ENCODE measurements at regions not wholly inside any gene's neighbourhood (a gene's known extent, or its start where the extent isn't known, plus 50 kb on each side); places are given as distances from the start of the nearest gene placed in this dataset.

DNA sequence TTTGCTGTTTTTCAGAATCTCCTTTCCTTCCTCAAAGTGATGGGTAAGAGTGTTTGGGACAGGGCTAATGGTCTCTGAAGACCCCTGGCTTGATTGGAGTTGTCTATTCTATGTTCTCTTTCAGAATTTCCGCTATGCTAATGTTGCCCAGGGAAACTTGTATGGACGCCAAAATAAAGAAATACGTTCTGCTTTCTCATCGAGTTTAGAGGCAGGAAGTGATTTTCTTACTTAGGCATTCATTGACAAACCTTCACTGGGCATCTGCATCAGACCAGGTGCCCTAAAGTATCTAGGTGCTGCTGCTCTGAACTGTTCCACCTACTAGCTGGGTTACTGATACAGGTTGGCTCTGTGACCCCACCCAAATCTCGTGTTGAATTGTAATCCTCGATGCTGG, 787.9 kb upstream of the EEF2KMT start:
- DNase-seq, result no peak

- DNase-seq, result no peak
Measured at GRCh38 chr16:5884996-5885395, 787.4 kb upstream of the EEF2KMT start.

DNA sequence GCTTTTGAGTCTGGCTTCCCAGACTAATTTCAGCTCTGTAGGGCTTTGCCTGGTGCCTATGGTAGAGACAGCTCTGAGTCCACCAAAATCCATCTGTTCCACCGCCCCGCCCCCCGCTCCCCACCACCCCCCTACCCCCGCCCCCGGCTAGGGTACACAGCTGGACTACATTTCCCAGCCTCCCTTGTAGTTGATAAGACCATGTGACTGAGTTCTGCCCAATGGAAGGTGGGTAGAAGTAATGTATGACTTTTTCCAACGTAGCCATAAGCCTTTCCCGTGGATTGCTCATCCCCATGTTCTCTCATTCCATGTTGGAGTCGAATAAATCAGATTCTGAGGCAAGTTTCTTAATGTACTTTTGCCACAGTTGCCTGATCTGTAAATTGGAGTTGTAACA, 786.7 kb upstream of the EEF2KMT start:
- DNase-seq, result no peak

DNA sequence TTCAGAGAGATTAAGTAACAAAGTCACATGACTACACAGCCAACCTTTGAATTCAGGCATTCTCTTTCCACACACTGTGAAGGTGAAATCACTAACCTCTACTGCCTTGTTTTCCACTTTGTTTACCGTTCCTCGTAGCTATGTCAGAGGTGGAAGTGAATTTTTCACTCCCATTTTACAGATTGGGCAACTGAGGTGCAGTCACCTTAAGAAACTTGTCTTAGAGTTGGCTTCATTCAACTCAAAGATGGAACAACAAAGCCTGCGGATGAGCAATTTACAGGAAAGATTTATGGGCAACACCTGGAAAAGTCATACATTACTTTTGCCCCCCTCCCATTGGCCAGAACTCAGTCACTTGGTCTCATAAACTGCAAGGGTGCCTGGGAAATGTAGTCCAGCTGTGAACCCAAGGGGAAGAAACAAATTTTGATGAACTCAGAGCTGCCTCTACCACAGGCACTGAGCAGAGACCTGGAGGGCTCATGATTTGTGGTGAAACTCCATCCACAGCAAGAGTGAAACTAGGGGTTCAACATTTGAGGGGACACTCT, 784.6 kb upstream of the EEF2KMT start:
- no peak for DNase-seq

GRCh38 chr16:5875416-5875815, 777.8 kb upstream of the EEF2KMT start:
- no peak for DNase-seq

DNA sequence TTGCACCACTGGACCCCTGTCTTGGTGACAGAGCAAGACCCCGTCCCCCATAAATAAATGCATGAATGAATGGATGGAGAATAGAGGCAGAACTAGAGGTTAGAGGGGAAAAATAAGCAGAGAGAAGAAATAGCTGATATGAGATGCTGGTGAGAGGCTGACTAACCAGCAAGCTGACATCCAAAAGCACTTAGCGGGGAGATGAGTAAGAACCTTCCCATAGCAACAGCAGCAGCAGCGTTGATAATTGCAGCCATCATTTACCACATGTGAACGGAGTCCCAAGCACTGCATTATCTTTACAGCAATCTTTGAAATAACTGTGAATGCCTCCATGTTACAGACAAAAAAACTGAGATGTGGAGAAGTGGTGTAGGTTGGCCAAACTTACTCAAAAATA, 777.3 kb upstream of the EEF2KMT start:
- no peak for DNase-seq

- no peak for DNase-seq
Measured at GRCh38 chr16:5873221-5873620, 775.6 kb upstream of the EEF2KMT start.

GRCh38 chr16:5870886-5871691, 773.5 kb upstream of the EEF2KMT start:
- peak in 1 of 14 donors; percentile 18 for DNase-seq

- no peak for DNase-seq
Measured at GRCh38 chr16:5867250-5867649, 769.7 kb upstream of the EEF2KMT start.

GRCh38 chr16:5865236-5865635, 767.6 kb upstream of the EEF2KMT start:
- peak in 2 of 14 donors; percentile 3 to 82 for DNase-seq

- no peak for DNase-seq
Measured at GRCh38 chr16:5863071-5863606, 765.5 kb upstream of the EEF2KMT start.

DNA sequence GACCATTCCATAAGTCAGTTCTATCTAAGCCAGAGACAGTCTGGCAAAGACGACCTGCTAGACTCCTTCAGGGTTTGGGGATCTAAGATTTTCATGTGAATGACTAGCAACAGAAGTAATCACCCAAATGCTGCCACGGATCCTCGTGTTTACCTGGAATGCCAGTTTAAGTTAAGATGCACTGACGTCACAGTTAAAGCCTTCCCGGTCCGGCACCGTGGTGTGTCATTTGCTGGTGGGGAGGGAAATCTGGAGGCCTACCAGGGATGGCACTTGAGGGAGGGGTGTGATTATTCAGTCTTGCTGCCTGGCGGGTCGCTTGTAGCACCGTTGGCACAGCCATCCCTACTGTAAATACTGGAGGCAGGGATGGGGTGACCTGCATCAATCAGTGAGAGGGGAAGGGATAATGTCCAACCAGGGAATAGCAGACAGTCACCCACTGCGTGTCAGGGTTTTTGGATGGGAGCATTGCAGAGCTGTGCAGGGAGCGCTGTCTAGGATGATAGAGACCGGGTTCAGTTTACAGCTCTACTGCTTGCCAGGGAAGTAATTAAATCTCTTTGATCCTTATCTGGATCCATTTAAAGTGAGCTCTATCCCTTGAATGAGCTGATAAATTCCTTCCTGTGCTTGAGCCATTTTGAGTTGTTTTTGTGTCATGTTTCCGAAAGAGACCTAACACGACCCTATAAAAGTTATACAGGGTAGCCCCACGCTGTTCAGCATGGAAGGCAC, 764.7 kb upstream of the EEF2KMT start:
- DNase-seq, result no peak

DNA sequence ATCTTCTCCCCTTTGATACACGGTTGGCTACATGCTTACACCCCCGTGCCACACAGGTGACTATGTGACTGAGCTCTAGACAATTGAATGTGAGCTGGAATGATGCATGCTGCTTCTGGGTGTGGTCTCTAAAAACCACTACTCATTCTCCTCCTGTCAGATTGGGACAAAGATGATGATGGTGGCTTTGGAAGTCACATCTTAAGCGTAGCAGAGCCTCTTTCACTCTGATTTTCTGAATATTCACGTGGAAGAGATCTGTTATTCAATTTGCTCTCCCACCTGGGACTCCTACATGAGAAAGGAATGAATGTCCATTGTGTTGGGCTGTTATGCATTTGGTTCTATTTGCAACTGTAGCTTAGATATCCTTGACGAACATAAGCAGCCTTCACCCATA, 763.6 kb upstream of the EEF2KMT start:
- DNase-seq, result no peak

GRCh38 chr16:5858180-5858579, 760.6 kb upstream of the EEF2KMT start:
- DNase-seq, result no peak

DNA sequence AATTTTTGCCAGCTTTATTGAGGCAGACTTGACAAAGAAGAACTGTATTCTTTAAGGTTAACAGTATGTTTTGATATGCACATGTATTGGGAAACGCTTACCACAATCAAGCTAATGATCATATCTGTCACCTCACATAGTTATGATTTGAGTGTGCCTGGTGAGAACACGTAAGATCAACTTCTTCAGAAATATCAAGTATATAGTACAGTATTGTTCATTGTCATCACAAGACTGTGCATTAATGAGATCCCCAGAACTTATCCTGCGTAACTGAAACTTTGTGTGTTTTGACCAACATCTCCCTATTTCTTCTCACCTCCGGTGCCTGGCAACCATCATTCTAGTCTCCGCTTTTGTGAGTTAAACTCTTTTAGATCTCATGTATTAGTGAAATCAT, 756.4 kb upstream of the EEF2KMT start:
- no peak for DNase-seq

GRCh38 chr16:5852151-5852550, 754.6 kb upstream of the EEF2KMT start:
- DNase-seq, result no peak

DNA sequence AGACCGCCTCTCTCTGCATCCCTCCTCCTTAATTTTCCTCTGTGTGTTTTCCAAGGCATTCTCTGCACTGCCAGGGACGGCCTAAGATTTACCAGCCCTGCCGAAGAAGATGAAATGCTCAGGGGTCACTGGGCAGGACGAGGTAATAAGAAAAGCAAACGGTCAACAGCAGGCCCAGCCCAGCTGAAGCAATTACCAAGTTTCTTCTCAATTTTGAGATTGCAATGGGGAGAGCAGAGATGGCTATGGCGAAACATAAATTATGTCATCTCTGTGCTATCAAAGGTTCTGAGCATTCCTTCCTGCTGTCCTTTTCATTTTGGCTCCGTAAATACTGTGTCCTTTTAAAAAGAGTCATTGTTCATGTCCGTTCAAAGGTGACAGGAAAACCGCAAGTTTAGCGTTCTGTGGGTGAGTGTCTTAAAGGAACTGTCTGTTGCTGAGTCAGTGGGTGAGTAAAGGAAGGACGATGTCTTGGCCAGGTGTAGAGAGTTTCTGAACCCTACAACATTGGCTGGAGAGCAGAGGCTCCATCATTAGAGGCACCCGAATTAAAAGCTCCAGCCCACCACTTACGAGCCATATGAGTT, 753.9 kb upstream of the EEF2KMT start:
- DNase-seq, result no peak

DNA sequence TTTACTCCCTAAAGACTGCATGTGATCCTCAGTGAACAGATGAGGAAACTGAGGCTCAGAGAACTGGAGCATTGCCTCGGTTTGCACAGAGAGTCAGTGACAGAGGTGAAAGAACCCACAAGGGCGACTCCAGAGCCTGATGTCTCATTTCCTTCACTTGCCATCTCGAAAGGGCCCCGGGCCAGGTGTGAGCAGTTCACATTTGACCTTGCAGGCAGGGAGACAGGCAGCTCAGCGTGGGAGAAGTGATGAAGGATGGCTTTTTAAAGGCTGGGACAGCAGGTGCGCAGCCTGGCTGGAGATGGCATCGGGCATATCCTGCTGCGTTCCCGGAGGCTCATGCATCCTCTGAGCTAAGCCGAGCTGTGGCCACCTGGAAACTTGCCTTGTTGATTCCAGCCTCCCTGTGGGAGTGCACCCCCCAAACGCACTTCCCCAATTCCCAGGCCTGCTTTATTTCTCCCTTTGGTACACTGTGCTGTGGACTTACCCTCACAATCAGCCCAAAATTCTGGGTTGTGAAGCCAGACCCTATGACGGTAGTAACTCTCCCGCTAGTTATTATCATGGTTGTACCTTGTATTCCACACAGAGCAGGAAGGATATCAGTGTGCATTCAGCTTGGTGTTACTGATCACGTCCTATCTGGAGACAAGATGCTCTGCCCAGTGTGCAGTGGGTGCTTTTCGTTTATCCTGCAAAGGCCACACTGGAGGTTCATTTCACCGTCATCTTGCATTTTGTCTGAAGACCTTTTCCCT, 753.2 kb upstream of the EEF2KMT start:
- peak in 2 of 14 donors; percentile 6 to 86 for DNase-seq

DNA sequence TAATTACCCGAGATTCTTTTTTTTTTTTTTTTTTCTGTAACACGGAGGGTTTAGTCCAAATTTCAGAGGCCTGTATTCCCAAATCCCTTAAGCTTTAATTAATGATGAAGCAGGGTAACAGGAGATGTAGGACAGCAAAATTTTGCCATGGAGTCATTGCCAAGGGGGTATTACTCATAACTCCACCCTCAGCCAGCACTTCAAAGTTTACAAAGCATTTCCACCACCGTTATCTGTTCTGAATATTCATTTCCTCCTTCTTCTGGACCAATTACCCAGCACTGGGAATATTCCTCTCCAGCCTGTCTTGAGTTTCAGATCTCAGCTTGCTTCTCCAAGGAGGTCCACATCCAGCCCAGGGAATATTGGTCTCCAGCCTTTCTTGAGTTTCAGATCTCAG, 747.5 kb upstream of the EEF2KMT start:
- DNase-seq, result no peak

- DNase-seq, result no peak
Measured at GRCh38 chr16:5841974-5842373, 744.4 kb upstream of the EEF2KMT start.

GRCh38 chr16:5838725-5839124, 741.1 kb upstream of the EEF2KMT start:
- DNase-seq, result no peak

DNA sequence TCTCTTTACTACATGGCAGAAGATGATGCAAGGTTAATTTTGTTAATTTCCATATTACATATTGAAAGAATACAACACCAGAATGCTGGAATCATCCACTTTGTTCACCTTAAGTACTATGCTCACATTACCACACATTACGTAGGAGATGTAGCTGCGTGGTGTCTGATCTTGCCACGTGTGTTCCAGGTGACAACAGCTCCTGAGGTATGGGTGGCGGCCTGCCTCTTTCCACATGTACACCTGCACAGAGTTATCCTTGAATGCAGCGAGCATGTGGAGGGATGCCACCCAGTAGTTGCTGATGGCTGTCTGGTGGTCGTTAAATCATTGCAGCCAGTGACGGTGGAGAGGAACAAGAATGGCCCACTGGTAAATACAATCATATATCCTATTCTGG, 740.5 kb upstream of the EEF2KMT start:
- no peak for DNase-seq

Measured in C1 segment of cervical spinal cord (tissue), 14 donors.